GM13976 (cell line): ENCODE measurements at regions not wholly inside any gene's neighbourhood (a gene's known extent, or its start where the extent isn't known, plus 50 kb on each side); places are given as distances from the start of the nearest gene placed in this dataset.

Experiments used
- DNase-seq: peaks from one replicate; pipeline ENCODE4 v3.0.0; 2012; ENCODE audit warnings: low spot score
- in situ Hi-C: fragments of 300-500 bp; cut with MboI; formaldehyde crosslinking; loops from one replicate; pipeline ENCODE4 v1.12.0; 2022; ENCODE audit warnings: low sequenced_read_pairs, mixed read lengths, inconsistent platforms; ENCODE audit not compliant: unreplicated experiment
- TF ChIP-seq, protein P1 (sequence below): IDR thresholded peaks from 2 replicates; pipeline ENCODE4 v1.5.1; 2012; ENCODE audit warnings: borderline replicate concordance, mild to moderate bottlenecking; ENCODE audit not compliant: insufficient read depth; ENCODE audit errors: extremely low read depth, missing control alignments, control extremely low read depth

- TF ChIP-seq, protein P1, sequence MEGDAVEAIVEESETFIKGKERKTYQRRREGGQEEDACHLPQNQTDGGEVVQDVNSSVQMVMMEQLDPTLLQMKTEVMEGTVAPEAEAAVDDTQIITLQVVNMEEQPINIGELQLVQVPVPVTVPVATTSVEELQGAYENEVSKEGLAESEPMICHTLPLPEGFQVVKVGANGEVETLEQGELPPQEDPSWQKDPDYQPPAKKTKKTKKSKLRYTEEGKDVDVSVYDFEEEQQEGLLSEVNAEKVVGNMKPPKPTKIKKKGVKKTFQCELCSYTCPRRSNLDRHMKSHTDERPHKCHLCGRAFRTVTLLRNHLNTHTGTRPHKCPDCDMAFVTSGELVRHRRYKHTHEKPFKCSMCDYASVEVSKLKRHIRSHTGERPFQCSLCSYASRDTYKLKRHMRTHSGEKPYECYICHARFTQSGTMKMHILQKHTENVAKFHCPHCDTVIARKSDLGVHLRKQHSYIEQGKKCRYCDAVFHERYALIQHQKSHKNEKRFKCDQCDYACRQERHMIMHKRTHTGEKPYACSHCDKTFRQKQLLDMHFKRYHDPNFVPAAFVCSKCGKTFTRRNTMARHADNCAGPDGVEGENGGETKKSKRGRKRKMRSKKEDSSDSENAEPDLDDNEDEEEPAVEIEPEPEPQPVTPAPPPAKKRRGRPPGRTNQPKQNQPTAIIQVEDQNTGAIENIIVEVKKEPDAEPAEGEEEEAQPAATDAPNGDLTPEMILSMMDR: no peak
- in situ Hi-C loops: no loop called here
- DNase-seq: no peak
Observed at GRCh38 chr10:120998782-120999285, 147.7 kb downstream of the WDR11 start.

- TF ChIP-seq, protein P1: no peak
- DNase-seq: no peak
- in situ Hi-C loops: no loop called here
Observed at GRCh38 chr10:120999868-121000267, 148.7 kb downstream of the WDR11 start.

DNA sequence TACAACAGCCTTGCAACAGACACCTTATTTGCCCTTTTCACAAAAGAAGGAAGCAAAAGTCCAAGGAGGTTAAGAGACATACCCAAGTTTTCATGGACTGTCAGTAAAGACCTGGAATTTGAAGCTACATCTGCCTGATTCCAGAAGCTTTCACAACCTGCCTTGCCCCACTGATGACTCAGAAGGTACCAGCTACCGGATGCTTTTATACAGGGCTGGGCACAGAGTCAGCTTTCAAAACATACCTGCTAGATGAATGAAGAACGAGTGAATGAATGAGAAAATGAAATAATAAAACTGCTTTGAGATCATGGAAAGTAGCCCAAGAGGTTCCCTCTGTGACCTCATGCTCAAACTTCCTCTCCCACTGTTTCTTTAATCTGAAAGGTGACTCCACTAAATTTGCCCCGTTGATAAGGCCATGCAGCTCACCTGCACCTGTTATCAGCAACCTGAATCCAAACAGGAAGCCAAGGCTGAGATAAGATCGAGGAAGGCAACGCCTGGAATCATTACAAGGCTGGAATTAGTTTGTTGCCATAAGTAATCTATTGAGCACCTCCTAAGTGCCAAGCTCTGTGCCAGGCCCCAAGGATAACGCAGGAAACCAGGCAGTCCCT, 151.5 kb downstream of the WDR11 start:
- in situ Hi-C loops: no loop called here
- DNase-seq: no peak
- TF ChIP-seq, protein P1: no peak

- in situ Hi-C loops: no loop called here
- no peak for DNase-seq
- TF ChIP-seq, protein P1: no peak
Observed at GRCh38 chr10:121005948-121006587, 154.9 kb downstream of the WDR11 start.

DNA sequence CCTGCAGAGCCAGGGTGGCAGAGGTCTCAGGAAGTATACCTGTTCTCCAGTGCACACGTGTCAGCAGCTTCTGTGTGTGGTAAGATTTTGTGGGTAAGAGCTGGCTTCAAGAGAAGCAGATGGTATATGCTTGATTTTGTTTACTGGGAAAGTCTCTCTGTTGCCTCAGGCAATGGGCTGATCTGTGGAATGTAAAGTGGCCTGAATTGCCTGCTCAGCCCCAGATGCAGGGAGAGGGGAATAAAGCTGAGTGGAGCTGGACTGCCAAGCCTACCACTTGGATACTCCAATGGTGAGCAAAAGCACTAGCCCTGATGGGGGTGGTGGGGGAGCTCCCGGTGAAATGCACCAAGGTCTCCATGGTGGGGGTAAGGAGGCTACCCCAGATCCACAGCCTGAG, 156.1 kb downstream of the WDR11 start:
- TF ChIP-seq, protein P1: no peak
- no peak for DNase-seq
- in situ Hi-C loops: no loop called here

DNA sequence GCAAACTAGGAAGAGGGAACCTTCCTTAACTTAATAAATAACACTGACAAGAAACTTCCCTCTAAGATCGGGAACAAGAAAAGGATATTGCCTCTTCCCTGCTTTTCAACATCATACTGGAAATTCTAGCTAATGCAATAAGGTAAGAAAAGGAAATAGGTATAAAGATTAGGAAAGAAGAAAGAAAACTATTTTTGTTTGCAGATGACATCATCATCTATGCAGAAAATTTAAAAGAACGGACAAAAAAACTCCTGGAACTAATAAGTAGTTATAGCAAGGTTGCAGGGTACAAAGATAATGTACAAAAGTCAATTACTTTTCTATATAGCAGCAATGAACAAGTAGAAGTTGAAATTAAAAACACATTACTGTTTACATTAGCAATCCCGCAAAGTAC, 164.8 kb downstream of the WDR11 start:
- DNase-seq: no peak

More for the DNA sequence above, 164.8 kb downstream of the WDR11 start:
- TF ChIP-seq, protein P1: no peak
- in situ Hi-C loops: no loop called here
